ENCODE measurements at regions not wholly inside any gene's neighbourhood (a gene's known extent, or its start where the extent isn't known, plus 50 kb on each side); places are given as distances from the start of the nearest gene placed in this dataset.

- TF ChIP-seq CTCF (IDR thresholded peaks at IDR 0.05), result no peak
- peak; percentile 11 for DNase-seq
- H3K9me3 Mint-ChIP-seq, result peaks cover 6% of the 10 kb centered on the region; the same call in 1 of the 2 replicates
- H3K27me3 Mint-ChIP-seq (ENCODE audit: insufficient read depth), result no peaks in the 10 kb centered on the region; the same call in 1 of the 2 replicates
- no peak overlapping the region for H3K27ac Mint-ChIP-seq
- 0 out of 2 replicates have a peak, but pooled peaks cover 5% of the 10 kb centered on the region for H3K4me1 Mint-ChIP-seq (ENCODE audit: low read depth)
- peak overlapping the region; percentile 1; the same call in 1 of the 2 replicates for H3K4me3 Mint-ChIP-seq
- no peaks in the 10 kb centered on the region for H3K36me3 Mint-ChIP-seq (ENCODE audit: low read depth)
These were observed 280.7 kb upstream of the HNRNPA3 start for GRCh38 chr2:176931588-176932563.

DNA sequence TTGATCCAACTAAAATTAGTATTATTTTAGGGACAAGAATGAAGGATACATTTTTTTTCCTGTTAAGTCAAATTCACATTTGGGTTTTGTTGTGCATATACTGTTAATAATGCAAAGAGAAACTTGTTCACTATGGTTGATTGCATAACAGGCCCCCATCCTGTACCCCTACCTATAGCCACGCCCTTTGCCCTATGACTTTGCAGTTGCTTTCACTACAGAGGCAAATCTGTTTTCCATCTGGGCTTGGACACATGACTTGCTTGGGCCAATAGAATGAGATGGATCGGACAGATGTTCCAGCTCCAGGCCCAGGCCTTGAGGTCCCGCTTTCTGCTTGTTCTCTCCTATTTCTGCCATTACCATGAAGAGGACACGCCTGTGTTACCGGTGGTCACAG, 278.5 kb upstream of the HNRNPA3 start:
- TF ChIP-seq CTCF (IDR thresholded peaks at IDR 0.05), result no peak
- H3K27me3 Mint-ChIP-seq (ENCODE audit: insufficient read depth), result no peaks in the 10 kb centered on the region; the same call in 1 of the 2 replicates
- no peak overlapping the region for H3K27ac Mint-ChIP-seq

DNA sequence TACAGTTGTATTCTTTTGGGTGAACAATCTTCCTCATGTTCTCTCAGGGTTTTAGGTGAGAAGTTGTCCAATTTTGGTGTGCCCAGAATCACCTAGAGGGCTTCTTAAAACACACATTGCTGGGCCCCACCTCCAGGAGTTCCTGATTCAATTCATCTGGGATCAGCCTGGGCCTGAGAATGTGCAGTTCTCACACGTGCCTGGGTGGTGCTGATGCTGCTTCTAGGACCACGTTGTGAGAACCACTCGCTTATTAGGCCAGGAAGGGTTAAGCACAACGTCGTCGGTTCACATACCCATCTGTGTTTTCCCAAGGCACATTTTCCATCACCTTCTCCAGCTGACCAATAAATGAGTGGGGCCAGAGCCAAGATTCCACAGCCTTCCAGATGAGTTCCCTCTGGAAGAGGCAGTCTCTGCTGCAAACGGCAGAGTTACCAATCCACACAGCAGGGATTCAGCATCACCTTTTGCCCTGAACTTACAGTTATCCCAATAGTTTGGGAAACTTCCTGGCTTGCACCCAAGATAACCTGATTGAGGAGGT, 277.7 kb upstream of the HNRNPA3 start:
- Mint-ChIP-seq H3K4me1 (ENCODE audit: low read depth) (0 out of 2 replicates have a peak, but pooled peaks cover 5% of the 10 kb centered on the region), H3K27ac (no peak overlapping the region), H3K27me3 (ENCODE audit: insufficient read depth) (no peaks in the 10 kb centered on the region), H3K4me3 (no peak overlapping the region), H3K9me3 (no peaks in the 10 kb centered on the region; the same call in 1 of the 2 replicates), H3K36me3 (ENCODE audit: low read depth) (no peaks in the 10 kb centered on the region)
- TF ChIP-seq CTCF (IDR thresholded peaks at IDR 0.05), result no peak
- no peak for DNase-seq

More for the DNA sequence above, 278.5 kb upstream of the HNRNPA3 start:
- 0 out of 2 replicates have a peak, but pooled peaks cover 5% of the 10 kb centered on the region for H3K4me1 Mint-ChIP-seq (ENCODE audit: low read depth)
- H3K4me3 Mint-ChIP-seq, result no peak overlapping the region
- peaks cover 5% of the 10 kb centered on the region; the same call in 1 of the 2 replicates for H3K9me3 Mint-ChIP-seq
- no peaks in the 10 kb centered on the region for H3K36me3 Mint-ChIP-seq (ENCODE audit: low read depth)
- no peak for DNase-seq

DNA sequence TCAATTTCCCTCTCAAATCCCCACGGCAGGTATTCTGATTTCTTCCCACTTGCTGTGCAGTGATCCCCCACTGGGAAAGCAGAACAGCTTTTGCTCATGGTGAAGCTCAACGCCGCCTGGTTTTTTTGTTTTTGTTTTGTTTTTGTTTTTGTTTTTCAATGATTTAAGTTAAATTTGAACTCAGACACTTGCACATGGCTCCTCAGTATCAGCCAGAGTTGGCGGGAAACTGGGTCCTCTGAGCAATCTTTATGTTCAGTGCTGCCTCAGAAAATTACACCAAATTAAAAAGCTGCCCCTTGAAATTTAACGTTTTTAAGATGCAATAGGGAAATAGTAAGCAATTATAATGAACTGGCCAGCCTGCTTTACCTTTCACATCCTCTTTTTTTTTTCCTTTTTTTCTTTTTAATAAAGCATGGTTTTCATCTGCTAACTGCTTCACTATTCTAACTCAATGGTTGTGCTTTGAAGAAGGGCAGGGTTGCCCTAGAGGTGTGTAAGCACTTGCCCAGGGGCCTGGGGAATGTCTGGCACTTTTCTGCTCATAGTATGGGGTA, 277.0 kb upstream of the HNRNPA3 start:
- H3K27me3 Mint-ChIP-seq (ENCODE audit: insufficient read depth), result no peaks in the 10 kb centered on the region
- no peak for TF ChIP-seq CTCF (IDR thresholded peaks at IDR 0.05)
- no peaks in the 10 kb centered on the region for H3K36me3 Mint-ChIP-seq (ENCODE audit: low read depth)
- 0 out of 2 replicates have a peak, but pooled peaks cover 5% of the 10 kb centered on the region for H3K4me1 Mint-ChIP-seq (ENCODE audit: low read depth)
- no peak overlapping the region for H3K4me3 Mint-ChIP-seq
- DNase-seq, result no peak
- H3K9me3 Mint-ChIP-seq, result no peaks in the 10 kb centered on the region; the same call in 1 of the 2 replicates
- no peak overlapping the region for H3K27ac Mint-ChIP-seq

DNA sequence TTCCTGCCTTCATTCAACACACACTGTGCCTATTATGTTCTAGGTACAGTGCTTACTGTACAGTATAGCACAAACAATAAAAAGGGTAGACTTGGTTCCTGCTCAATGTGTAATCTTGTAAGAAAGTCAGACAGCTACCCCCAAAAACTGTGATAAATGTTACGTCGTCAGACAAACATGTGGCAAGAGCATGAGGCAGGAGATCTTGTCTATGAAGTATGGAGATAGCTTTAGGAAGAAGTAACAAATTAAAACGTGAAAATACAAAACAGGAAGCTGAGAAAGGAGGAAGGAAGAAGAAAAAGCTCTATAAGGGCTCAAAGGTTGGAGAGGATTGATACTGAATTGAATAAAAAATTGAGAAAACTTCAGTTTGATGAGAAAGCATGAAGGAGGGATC, 276.2 kb upstream of the HNRNPA3 start:
- Mint-ChIP-seq H3K9me3 (no peaks in the 10 kb centered on the region; the same call in 1 of the 2 replicates), H3K4me1 (ENCODE audit: low read depth) (0 out of 2 replicates have a peak, but pooled peaks cover 5% of the 10 kb centered on the region), H3K36me3 (ENCODE audit: low read depth) (no peaks in the 10 kb centered on the region), H3K4me3 (no peak overlapping the region), H3K27ac (no peak overlapping the region), H3K27me3 (ENCODE audit: insufficient read depth) (no peaks in the 10 kb centered on the region)
- TF ChIP-seq CTCF (IDR thresholded peaks at IDR 0.05), result no peak
- DNase-seq, result no peak
